ENCODE measurements at regions not wholly inside any gene's neighbourhood (a gene's known extent, or its start where the extent isn't known, plus 50 kb on each side); places are given as distances from the start of the nearest gene placed in this dataset.

- no peaks in the 10 kb centered on the region for H3K9me3 ChIP-seq
- no peaks in the 10 kb centered on the region for H3K4me1 ChIP-seq
- DNase-seq (no peak), ATAC-seq (no peak)
- 86 to 91% methylated on average over 4 of the region's 4 CpGs for WGBS, 2 donors
- TF ChIP-seq POLR2A (IDR thresholded peaks at IDR 0.05) (no peak), CTCF (IDR thresholded peaks at IDR 0.05) (no peak)
- no peaks in the 10 kb centered on the region for H3K27me3 ChIP-seq
- no peak overlapping the region for H3K27ac ChIP-seq
- intact Hi-C loops (cut with DNase I), result no loop called here
- no peak overlapping the region for H3K4me3 ChIP-seq
- H3K36me3 ChIP-seq (replicated peaks in 1 of 2; ENCODE audit: insufficient read depth in 1 of 2, low read depth in 2 of 2), result no peaks in the 10 kb centered on the region
Observed at GRCh38 chr11:127238321-127238720, 237.8 kb upstream of the KIRREL3 start.

- intact Hi-C loops (cut with DNase I), result no loop called here
- Histone ChIP-seq H3K27ac (no peak overlapping the region), H3K9me3 (no peaks in the 10 kb centered on the region), H3K36me3 (replicated peaks in 1 of 2; ENCODE audit: insufficient read depth in 1 of 2, low read depth in 2 of 2) (no peaks in the 10 kb centered on the region), H3K27me3 (no peaks in the 10 kb centered on the region), H3K4me1 (no peaks in the 10 kb centered on the region), H3K4me3 (no peak overlapping the region)
- DNase-seq, result no peak
- ATAC-seq, result no peak
- WGBS, 2 donors, result 67 to 85% methylated on average over 1 of the region's 1 CpG
- TF ChIP-seq POLR2A (IDR thresholded peaks at IDR 0.05) (no peak), CTCF (IDR thresholded peaks at IDR 0.05) (no peak)
Observed at GRCh38 chr11:127236776-127237175, 236.2 kb upstream of the KIRREL3 start.

GRCh38 chr11:127233998-127234397, 233.4 kb upstream of the KIRREL3 start:
- no peak for DNase-seq

GRCh38 chr11:127230392-127230791, 229.8 kb upstream of the KIRREL3 start:
- ATAC-seq (no peak), DNase-seq (no peak)
- no peaks in the 10 kb centered on the region for H3K9me3 ChIP-seq
- intact Hi-C loops (cut with DNase I), result no loop called here
- H3K27ac ChIP-seq, result no peak overlapping the region
- H3K4me3 ChIP-seq, result no peak overlapping the region
- 63 to 72% methylated on average over 3 of the region's 3 CpGs for WGBS, 2 donors
- H3K36me3 ChIP-seq (replicated peaks in 1 of 2; ENCODE audit: insufficient read depth in 1 of 2, low read depth in 2 of 2), result no peaks in the 10 kb centered on the region
- no peaks in the 10 kb centered on the region for H3K4me1 ChIP-seq
- TF ChIP-seq POLR2A (IDR thresholded peaks at IDR 0.05) (no peak), CTCF (IDR thresholded peaks at IDR 0.05) (no peak)
- H3K27me3 ChIP-seq, result no peaks in the 10 kb centered on the region

More at GRCh38 chr11:127233998-127234397, 233.4 kb upstream of the KIRREL3 start:
- Histone ChIP-seq H3K9me3 (no peaks in the 10 kb centered on the region), H3K4me3 (no peak overlapping the region), H3K27ac (no peak overlapping the region), H3K4me1 (no peaks in the 10 kb centered on the region), H3K27me3 (no peaks in the 10 kb centered on the region), H3K36me3 (replicated peaks in 1 of 2; ENCODE audit: insufficient read depth in 1 of 2, low read depth in 2 of 2) (no peaks in the 10 kb centered on the region)
- 56 to 57% methylated on average over 3 of the region's 3 CpGs for WGBS, 2 donors
- intact Hi-C loops (cut with DNase I), result no loop called here
- TF ChIP-seq CTCF (IDR thresholded peaks at IDR 0.05), result no peak
- no peak for TF ChIP-seq POLR2A (IDR thresholded peaks at IDR 0.05)
- no peak for ATAC-seq

GRCh38 chr11:127226949-127227348, 226.4 kb upstream of the KIRREL3 start:
- Histone ChIP-seq H3K9me3 (no peaks in the 10 kb centered on the region), H3K4me3 (no peak overlapping the region), H3K27ac (peak overlapping the region in 3 of 4 donors; percentile 33 to 65 (median 62)), H3K4me1 (no peaks in the 10 kb centered on the region), H3K36me3 (replicated peaks in 1 of 2; ENCODE audit: insufficient read depth in 1 of 2, low read depth in 2 of 2) (no peaks in the 10 kb centered on the region), H3K27me3 (no peaks in the 10 kb centered on the region)
- WGBS, 2 donors, result 34 to 44% methylated on average over 2 of the region's 2 CpGs
- DNase-seq (no peak), ATAC-seq (no peak)
- TF ChIP-seq POLR2A (IDR thresholded peaks at IDR 0.05) (no peak), CTCF (IDR thresholded peaks at IDR 0.05) (no peak)
- intact Hi-C loops (cut with DNase I), result no loop called here

Data from body of pancreas (tissue), 4 donors.